Effector memory CD4-positive, alpha-beta T cell (primary cell): ENCODE measurements at regions not wholly inside any gene's neighbourhood (a gene's known extent, or its start where the extent isn't known, plus 50 kb on each side); places are given as distances from the start of the nearest gene placed in this dataset.

Source experiments
- DNase-seq, 3 donors: peaks; one replicate each; pipeline ENCODE4 v3.0.0-alpha.2; 2020
- H3K27ac ChIP-seq: 2 replicates; pipeline ENCODE4 v1.7.0; 2013; ENCODE audit warnings: mild to moderate bottlenecking, low read length, moderate library complexity; ENCODE audit not compliant: insufficient read depth, poor library complexity, severe bottlenecking
- H3K27me3 ChIP-seq: replicated peaks from 2 replicates; pipeline ENCODE4 v1.7.0; 2013; ENCODE audit warnings: mild to moderate bottlenecking, low read length; ENCODE audit not compliant: insufficient read depth, control insufficient read depth, poor library complexity, severe bottlenecking
- H3K36me3 ChIP-seq: 2 replicates; pipeline ENCODE4 v1.7.0; 2013; ENCODE audit warnings: mild to moderate bottlenecking, low read length, moderate library complexity; ENCODE audit not compliant: control insufficient read depth, insufficient read depth
- H3K4me1 ChIP-seq: 2 replicates; pipeline ENCODE4 v1.7.0; 2013; ENCODE audit warnings: low read length, mild to moderate bottlenecking; ENCODE audit not compliant: control insufficient read depth, insufficient read depth, poor library complexity, severe bottlenecking
- H3K4me3 ChIP-seq: 2 replicates; pipeline ENCODE4 v1.7.0; 2013; ENCODE audit warnings: low read length, low read depth, mild to moderate bottlenecking; ENCODE audit not compliant: insufficient read depth, poor library complexity, severe bottlenecking
- H3K9me3 ChIP-seq: 2 replicates; pipeline ENCODE4 v1.7.0; 2013; ENCODE audit warnings: mild to moderate bottlenecking, low read length, moderate library complexity; ENCODE audit not compliant: control insufficient read depth

DNA sequence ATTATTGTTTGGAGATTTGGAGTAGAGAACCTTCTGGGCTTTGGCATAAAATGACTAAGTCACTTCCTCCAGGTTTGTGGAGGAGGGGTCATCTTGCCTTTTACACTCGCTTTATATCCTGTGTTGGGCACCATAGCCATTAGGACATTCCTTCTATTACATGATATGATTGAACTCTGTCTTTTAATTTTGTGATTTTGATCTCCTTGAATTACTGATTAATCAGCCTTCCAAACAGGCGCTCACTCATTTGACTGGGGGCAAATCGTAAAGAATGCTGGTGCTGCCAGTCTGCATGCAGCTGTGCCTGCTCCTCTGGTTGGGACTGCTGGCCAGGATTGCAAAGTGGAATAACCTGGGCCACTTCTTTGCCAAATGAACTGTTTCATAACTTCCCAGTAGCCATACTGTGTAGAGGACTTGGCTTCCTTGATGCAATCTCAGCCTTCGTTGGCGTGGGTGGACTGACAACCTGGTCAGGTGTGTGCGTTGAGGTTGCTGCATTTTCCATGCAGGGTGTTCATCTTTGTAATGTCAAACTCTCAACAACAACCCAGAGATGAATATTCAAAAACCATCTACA lies 65.9 kb upstream of the RAB11FIP2 start:
- H3K4me3 ChIP-seq = no peak overlapping the region

DNA sequence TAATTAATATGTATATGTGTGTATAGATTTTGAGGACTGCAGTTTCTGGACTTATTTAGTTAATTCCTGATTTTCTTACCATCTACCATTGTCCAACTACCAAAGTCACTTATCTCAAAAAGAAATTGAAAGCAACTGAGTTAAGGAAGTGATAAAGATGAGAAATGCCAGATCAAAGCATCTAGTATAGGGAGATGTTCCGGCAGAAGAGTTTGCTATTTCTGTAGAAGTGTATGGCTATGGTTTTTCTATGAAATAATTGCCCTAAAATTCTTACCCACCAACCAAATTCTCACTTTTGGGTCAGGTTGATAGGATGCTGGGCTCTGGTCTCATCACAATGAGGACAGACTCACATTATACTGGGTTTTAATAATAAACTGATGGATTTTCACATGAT lies 64.0 kb upstream of the RAB11FIP2 start:
- H3K9me3 ChIP-seq = no peaks in the 10 kb centered on the region
- H3K4me1 ChIP-seq = no peaks in the 10 kb centered on the region
- H3K27ac ChIP-seq = no peak overlapping the region
- no peak for DNase-seq
- H3K36me3 ChIP-seq = no peaks in the 10 kb centered on the region
- H3K27me3 ChIP-seq = no peaks in the 10 kb centered on the region
- H3K4me3 ChIP-seq = no peak overlapping the region

More for the DNA sequence above, 65.9 kb upstream of the RAB11FIP2 start:
- Histone ChIP-seq H3K27me3 (no peaks in the 10 kb centered on the region), H3K9me3 (no peaks in the 10 kb centered on the region), H3K27ac (no peak overlapping the region), H3K36me3 (no peaks in the 10 kb centered on the region), H3K4me1 (no peaks in the 10 kb centered on the region)
- no peak for DNase-seq

DNA sequence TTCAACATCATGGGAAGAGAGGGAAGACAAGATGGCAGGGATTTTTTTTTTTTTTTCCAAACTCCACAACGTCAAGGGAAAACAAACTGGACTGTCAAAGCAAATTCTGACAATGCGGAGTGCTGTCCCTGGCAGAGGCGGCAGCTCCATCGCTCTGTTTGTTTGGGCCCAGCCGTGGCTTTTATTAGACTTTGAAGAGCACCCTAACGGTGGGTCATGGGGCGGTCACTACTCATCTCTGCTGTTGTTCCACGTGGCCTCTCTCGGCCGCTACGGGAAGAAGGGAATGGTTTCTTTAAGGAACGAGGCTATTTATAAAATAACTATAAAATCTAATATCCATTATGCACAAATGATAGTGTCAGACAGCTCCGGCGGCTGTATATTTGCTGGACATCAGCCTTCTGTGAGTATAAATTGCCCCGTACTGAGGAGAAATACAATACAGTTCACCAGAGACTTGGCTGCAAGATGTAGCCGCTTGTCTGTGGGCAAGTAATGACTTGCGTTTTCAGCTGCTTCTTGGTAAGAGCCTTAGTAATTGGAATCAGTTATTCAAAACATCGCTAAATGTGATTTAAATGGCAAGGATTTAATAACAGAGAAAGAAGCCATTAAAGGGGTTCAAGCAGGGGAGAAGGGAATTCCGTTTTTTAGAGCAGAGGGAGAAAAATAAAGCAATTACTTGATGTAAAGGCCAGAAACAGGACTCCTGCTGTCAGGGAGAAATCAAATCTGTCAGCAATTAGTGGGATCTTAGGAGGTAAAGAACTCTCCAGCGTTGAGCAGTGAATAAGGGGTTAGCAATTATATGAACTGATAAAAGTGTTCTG lies 61.7 kb upstream of the RAB11FIP2 start:
- no peaks in the 10 kb centered on the region for H3K4me1 ChIP-seq
- no peak overlapping the region for H3K27ac ChIP-seq
- no peaks in the 10 kb centered on the region for H3K9me3 ChIP-seq
- H3K36me3 ChIP-seq = no peaks in the 10 kb centered on the region
- H3K27me3 ChIP-seq = no peaks in the 10 kb centered on the region
- no peak for DNase-seq
- H3K4me3 ChIP-seq = no peak overlapping the region

GRCh38 chr10:118107541-118107940 lies 60.8 kb upstream of the RAB11FIP2 start:
- DNase-seq = no peak
- Histone ChIP-seq H3K27me3 (no peaks in the 10 kb centered on the region), H3K36me3 (no peaks in the 10 kb centered on the region), H3K4me3 (no peak overlapping the region), H3K27ac (no peak overlapping the region), H3K9me3 (no peaks in the 10 kb centered on the region), H3K4me1 (no peaks in the 10 kb centered on the region)

GRCh38 chr10:118107040-118107439 lies 60.3 kb upstream of the RAB11FIP2 start:
- Histone ChIP-seq H3K4me3 (no peak overlapping the region), H3K9me3 (no peaks in the 10 kb centered on the region), H3K27me3 (no peaks in the 10 kb centered on the region), H3K27ac (no peak overlapping the region), H3K36me3 (no peaks in the 10 kb centered on the region), H3K4me1 (no peaks in the 10 kb centered on the region)
- no peak for DNase-seq

- no peaks in the 10 kb centered on the region for H3K9me3 ChIP-seq
- H3K4me1 ChIP-seq = no peaks in the 10 kb centered on the region
- H3K36me3 ChIP-seq = no peaks in the 10 kb centered on the region
- no peak overlapping the region for H3K4me3 ChIP-seq
- no peaks in the 10 kb centered on the region for H3K27me3 ChIP-seq
- no peak for DNase-seq
- H3K27ac ChIP-seq = no peak overlapping the region
These were observed 59.7 kb upstream of the RAB11FIP2 start for GRCh38 chr10:118106426-118106825.

DNA sequence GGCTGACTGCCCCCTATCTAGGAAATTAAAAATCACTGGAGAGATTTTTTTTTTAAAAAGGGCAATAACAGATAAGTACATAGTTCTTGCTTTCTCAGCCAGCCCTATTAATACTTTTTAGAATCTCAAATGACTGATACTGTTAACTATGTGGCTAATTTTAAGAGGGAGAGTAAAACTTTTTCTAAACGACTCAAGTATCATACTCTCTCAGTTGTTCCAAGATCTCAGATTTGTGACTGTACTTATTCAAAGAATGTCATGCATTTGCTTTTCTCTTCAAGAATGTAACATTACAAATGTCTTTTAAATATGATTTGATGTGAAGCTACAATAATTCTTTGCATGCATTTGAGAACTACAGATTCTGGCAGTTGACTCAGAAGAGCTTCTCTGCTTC lies 55.4 kb upstream of the RAB11FIP2 start:
- Histone ChIP-seq H3K36me3 (no peaks in the 10 kb centered on the region), H3K27ac (no peak overlapping the region), H3K4me1 (no peaks in the 10 kb centered on the region), H3K4me3 (no peak overlapping the region), H3K9me3 (no peaks in the 10 kb centered on the region), H3K27me3 (peaks cover 6% of the 10 kb centered on the region)
- DNase-seq = no peak

DNA sequence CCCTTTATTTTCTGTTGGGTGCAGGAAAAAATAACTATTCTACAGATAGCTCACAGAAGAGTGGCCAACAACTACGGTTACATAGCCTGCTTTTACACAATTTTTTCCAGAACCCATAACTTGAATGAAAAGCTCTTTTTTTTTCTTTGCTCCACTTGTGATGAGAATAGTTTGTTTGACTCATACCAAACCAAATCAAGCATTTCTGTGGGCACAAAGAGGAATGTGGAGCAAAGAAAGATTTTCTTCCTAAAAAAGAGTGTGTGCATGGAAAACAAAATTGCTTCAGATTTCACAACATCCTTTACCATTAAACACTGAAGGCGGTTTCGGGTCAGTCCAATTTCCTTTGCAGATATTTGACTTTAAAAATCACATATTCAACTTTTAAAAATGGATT lies 54.8 kb upstream of the RAB11FIP2 start:
- Histone ChIP-seq H3K4me3 (no peak overlapping the region), H3K36me3 (no peaks in the 10 kb centered on the region), H3K27me3 (peaks cover 6% of the 10 kb centered on the region), H3K27ac (no peak overlapping the region), H3K4me1 (no peaks in the 10 kb centered on the region), H3K9me3 (no peaks in the 10 kb centered on the region)
- no peak for DNase-seq
